Stimulated activated CD8-positive, alpha-beta memory T cell treated with anti-CD3 and anti-CD28 coated beads, Interleukin-7, amount 100 ng/mL, for 48 hours (primary cell): ENCODE measurements at regions not wholly inside any gene's neighbourhood (a gene's known extent, or its start where the extent isn't known, plus 50 kb on each side); places are given as distances from the start of the nearest gene placed in this dataset.
A peak's percentile ranks its signal among the peaks of the same experiment; 100 is the strongest.
"Not testable (repeated sequence)": the region's sequence is repeated elsewhere in the genome, so short reads cannot be mapped to it uniquely, and the experiment has no call there.

ENCODE experiments used
- DNase-seq, 2 donors: peaks; one replicate each; pipeline ENCODE4 v3.0.0-alpha.2; 2020; ENCODE audit warnings: low read depth in 1 of 2; ENCODE audit errors: extremely low read depth in 1 of 2

DNA sequence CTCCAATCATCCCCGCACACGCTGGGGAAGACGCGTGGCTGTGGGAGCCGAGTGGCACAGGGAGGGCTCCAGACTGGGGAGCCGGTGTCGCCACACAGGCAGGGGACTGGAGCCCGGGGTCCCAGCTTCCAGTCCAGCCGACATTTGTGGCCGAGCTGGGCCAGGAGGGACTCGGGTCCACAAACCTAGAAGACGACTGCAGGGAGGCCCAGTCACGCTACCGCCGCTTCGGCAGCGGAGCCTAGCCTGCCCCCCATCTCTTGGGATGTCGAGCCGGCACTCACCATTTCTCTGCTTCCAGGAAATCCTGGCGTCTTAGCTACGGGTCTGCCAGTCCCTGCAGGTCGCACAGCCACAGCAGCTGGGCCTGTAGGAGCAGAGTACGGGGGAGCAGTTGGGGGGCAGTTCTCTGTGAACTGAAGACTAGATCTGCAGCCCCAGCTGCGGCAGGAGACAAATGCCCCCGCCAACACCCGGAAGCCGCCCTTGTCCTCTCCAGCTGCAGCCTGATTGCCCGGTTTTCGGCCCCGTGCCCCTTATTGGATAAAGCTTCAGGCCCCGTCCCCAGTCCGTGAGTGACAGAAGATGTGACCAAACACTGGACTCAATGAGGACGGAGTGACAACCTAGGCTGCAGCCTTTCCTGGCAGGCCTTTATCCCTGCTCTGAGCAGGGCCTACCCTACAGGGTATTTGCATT, 270.7 kb downstream of the ZNF33B start:
- DNase-seq, result peak; percentile 2 to 3

DNA sequence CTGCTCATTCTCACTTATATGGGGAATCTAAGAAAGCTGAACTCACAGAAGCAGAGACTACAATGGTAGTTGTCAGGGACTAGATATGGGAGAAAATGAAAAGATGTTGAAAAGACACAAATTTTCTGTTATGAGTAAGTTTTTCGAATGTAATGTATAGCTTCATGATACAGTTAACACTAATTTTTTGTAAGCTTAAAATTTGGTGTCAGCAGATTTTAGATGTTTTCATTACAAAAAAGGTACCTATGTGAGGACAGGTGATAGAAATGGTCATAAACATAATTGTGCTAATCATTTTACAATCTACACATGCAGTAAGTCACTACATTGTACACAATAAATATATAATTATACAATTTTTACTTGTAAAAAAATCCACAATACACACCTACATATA, 286.6 kb downstream of the ZNF33B start:
- DNase-seq, result no peak

DNA sequence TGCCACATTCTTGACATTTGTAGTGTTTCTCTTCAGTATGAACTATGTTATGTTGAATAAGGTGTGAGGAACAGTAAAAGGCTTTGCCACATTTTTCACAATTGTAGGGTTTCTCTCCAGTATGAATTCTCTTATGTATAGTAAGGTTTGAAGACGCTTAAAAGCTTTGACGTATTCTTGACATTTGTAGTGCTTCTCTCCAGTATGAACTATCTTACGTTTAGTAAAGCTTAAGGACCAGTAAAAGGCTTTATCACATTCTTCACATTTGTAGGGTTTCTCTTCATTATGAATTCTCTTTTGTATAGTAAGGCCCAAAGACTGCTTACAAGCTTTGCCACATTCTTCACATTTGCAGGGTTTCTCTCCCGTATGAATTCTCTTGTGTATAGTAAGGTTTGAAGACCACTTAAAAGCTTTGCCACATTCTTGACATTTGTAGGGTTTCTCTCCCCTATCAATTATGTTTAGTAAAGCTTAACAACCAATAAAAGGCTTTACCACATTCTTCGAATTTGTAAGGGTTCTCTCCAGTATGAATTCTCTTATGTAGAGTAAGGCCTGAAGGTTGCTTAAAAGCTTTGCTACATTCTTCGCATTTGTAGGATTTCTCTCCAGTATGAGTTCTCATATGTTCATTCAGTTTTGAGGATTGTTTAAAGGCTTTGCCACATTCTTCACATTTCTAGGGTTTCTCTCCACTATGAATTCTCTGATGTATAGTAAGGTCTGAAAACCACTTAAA, 301.6 kb downstream of the ZNF33B start:
- DNase-seq, result not testable (repeated sequence)

DNA sequence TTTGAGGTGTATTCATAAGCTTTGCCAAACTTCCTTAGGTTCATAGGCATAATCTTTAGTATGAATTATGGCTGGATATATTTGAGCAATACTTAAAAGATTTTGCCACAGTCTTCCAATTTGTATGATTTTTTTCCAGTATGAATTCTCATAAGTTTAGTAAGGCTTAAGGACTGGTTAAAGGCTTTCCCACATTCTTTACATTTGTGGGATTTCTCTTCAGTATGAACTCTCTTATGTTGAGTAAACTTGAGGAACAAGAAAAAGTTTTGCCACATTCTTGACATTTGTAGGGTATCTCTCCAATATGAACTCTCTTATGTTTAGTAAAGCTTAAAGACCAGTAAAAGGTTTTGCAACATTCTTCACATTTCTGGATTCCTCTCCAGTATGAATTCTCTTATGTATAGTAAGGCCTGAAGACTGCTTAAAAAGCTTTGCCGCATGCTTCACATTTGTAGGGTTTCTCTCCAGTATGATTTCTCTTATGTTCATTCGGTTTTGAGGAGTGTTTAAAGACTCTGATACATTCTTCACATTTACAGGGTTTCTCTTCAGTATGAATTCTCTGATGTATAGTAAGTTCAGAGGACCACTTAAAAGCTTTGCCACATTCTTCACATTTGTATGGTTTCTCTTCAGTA, 302.6 kb downstream of the ZNF33B start:
- not testable (repeated sequence) for DNase-seq

DNA sequence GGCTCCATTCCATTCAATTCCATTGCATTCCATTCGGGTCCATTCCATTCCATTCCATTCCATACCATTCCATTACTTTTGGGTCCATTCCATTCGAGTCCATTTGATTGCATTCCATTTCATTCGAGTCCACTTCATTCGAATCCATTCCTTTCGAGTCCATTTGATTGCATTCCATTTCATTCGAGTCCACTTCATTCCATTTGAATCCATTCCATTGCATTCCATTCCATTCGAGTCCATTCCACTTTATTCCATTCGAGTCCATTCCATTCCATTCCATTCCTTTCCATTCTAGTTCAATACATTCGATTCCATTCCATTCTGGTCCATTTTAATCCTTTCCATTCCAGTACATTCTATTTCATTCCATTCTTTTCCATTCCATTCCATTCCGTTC, 334.0 kb downstream of the ZNF33B start:
- DNase-seq, result no peak

DNA sequence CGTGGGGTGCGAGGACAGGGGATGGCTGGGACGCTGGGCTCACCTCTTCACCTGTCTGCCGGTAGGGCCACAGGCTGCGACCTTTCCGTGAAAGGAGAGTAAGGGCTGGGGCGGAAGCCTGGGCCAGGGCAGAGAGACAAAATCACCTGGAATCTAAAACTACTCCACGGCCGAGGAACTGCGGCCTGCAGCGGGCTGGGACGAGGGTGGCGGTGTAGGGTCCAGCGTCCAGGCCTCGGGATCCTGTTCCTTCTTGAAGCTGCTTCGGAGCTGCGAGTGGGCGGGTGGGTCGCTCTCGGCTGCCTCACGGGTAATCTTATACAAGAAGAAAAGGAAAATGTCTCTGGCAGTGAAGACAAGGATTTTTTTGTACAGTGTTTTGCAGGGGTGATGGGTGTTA, 356.5 kb downstream of the ZNF33B start:
- DNase-seq, result not testable (repeated sequence)

DNA sequence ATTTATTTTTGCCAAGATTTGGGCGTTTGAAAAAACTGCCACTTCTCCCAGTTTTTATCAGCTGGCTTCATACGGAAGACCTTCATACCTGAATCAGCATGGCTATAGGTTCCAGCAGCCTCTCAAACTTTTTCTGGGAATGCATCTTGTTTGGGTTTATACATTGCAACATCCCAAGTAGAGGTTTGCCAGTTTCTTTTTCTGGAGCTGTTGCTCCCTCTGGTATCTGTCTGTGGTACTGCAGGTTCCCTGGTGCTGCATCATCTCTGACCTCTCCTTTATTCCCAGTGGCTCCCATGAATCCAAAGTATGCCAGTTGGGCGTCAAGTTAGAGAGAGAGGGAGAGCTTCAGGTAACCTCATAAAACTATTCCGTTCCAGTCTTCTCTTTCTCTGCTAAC, 368.6 kb downstream of the ZNF33B start:
- not testable (repeated sequence) for DNase-seq

DNA sequence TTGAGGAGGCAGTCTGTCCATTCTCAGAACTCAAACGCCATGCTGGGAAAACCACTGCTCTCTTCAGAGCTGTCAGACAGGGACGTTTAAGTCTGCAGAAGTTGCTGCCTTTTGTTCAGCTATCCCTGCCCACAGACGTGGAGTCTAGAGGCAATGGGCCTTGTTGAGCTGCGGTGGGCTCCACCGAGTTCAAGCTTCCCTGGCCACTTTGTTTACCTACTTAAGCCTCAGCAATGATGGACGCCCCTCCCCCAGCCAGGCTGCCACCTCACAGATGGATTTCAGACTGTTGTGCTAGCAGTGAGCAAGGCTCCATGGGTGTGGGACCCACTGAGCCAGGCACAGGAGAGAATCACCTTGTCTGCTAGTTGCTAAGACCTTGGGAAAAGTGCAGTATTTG, 375.1 kb downstream of the ZNF33B start:
- not testable (repeated sequence) for DNase-seq

DNA sequence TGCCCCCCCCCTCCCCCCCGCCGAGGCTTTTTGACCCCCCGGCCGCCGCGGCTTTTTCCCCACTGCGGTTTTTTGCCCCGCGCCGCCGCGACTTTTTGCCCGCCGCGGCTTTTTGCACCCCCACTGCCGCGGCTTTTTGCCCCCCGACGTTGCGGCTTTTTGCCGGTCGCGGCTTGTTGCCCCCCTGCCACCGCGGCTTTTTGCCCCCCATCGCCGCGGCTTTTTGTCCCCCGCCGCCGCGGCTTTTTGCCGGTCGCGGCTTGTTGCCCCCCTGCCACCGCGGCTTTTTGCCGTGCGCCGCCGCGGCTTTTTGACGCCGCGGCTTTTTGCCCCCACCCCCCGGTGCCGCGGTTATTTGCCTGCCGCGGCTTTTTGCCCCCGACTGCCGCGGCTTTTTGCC, 395.4 kb downstream of the ZNF33B start:
- not testable (repeated sequence) for DNase-seq

DNA sequence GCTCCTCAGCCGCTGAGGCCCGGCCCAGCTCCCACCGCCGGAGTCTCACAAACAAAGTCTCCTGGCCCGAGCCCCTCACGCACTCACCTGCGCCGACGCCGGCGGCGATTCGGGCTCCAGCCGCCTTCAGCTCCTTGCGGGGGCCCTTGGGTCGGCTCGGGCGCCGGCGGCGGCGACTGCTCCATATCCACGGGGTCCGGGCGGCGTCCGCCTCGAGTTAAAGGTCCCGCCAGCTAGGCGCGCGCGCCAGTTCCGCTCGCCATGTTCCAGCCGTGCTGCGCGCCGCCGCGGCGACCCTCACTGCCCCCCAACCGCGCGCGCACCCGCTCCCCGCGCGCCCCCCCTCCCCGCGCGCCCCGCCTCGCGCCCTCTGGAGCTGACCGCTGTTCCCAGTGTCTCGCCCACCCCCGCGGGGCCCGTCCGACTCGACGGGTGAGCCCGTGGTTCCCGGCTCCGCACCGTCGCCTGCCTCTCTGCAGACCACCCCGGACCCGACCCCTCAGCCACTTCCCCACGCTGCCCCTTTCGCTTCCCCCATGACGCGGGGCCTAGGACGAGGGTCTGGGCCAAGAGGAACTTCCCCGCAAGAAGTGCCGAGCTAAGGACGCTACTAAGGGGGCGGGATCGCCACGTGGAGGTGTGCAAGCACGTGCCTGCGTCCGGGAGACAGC, 396.1 kb downstream of the ZNF33B start:
- DNase-seq, result no peak

DNA sequence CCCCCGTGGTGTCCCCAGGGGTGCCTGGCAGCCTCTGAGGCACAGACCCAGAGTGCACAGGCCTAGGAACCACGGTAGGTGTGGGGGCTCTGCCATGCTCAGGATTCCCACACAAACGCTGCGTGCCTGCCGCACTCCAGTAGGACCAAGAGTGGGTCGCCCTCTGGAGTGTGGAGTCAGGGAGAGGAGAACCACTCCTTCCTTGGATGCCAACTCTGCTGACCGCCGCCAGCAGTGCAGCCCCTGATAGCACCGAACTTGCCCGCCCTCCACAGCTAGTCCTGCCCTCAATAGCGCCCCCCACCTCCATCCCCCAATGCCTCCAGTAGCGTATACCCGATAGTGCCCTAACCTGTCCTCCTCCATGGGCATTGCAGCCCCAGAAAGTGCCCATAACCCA, 402.0 kb downstream of the ZNF33B start:
- DNase-seq, result not testable (repeated sequence)

DNA sequence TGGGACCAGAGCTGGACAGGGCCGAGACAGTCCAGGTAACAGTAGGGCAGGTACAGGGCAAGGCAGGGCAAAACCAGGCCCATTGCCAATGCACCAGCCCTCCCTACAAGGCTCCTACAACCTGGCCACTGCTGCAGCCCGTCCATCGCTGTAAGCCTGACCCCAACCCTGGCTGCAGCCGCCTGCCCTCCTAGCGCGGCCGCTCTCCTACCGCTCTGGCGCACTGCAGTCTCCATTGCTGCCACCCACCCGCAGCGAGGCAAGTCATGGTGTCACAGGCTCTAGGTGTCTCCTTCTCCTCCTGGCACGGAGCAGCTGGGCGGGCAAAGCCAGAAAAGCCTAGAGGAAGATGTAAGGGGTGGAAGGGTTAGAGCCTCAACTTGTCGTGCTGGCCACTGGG, 402.6 kb downstream of the ZNF33B start:
- DNase-seq, result not testable (repeated sequence)

DNA sequence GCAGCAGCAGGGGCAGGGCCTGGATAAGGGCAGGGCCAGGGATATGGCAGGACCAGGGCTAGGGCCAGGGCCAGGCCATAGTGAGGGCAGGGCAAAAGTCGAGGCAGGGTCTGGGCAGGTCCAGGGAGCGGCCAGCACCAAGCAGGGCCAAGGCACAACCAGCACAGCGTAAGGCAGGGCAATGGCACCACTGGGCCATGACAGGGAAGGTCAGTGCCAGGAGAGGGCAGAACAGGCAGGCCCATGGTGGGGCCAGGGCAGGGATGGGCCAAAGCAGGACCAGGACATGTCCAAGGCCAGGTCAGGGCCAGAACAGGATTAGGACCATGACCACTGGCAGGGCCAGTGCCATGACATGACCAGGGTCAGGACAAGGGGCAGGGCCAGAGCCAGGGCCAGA, 403.1 kb downstream of the ZNF33B start:
- DNase-seq, result not testable (repeated sequence)

DNA sequence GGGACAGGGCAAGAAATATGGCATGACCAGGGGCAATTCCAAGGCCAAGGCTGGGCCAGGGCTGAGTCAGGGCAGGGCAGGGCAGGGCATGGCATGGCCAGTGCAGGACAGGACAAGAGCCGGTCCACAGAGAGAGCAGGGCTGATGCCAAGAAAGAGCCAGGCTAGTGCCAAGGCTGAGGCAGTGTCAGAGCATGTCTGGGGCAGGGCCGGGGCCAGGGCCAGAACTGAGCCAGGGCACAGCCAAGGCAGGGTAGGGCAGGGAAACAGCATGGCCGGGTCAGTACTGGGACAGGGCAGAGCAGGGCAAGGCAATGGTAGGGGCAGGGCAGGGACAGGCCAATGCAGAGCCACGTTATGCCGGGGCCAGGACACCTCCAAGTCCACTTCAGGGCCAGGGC, 403.9 kb downstream of the ZNF33B start:
- not testable (repeated sequence) for DNase-seq

DNA sequence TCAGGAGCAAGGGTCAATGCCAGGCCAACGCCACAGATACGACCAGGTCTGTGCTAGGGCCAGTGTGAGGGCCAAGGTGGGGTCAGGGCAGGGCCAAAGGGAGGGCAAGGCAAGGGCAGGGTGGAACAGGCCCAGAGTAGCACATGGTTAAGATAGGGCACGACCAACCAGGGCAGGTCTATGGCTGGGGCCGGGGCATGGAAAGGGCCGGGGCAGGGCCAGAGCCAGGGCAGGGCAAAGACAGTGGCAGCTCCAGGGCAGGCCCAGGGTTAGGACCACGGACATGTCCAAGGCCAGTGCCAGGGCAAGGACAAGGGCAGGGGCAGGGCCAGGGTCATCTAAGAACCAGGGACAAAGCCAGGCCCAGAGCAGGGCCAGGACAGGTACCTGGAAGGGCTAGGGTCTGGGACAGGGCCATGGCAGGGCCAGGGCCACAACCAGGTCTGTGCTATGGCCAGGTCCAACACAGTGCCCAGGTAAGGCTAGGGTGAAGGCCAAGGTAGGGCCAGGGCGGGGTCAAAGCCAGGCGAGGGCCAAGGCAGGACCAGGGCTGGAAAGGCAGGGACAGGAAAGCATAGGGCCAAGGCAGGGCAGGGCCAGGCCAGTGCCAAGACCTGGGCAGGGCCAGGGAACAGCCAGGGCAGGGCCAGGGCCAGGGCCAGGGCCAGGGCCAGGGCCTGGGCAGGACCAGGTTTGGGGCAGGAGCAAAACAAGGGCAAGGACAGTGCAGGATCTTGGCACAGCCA, 404.7 kb downstream of the ZNF33B start:
- not testable (repeated sequence) for DNase-seq

DNA sequence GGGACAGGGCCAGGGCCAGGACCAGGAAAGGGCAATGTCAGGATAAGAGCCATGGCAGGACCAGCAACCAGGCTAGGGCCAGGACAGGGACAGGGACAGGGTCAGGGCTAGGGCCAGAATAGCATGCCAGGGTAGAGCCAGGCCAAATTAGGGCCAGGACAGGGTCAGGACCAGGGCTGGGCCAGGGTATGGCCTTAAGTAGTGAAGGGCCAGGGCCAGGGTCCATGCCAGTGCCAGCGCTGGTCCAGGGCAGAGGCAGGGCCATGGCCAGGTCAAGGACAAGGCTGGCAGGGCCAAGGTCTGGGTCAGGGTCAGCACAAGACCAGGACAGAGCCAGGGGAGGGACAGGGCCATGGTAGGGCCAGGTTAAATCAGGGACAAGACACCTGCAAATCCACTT, 405.4 kb downstream of the ZNF33B start:
- DNase-seq, result not testable (repeated sequence)

DNA sequence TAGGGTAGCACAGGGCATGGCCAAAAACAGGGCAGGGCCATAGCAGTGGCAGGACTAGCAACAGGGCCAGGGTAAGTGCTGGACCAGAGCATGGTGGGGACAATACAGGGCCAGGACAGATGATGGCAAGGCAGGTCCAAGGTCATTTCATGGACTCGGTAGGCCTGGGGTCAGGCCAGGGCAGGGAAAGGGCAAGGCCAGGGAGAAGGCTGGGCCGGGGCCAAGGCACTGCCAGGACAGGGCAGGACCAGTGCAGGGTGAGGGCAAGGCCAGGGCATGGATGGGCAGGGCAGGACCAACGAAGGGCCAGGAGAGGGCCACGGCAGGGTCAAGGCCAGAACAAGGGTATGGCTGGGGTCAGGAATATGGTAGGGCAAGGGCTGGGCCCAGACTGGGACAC, 407.6 kb downstream of the ZNF33B start:
- DNase-seq, result not testable (repeated sequence)

DNA sequence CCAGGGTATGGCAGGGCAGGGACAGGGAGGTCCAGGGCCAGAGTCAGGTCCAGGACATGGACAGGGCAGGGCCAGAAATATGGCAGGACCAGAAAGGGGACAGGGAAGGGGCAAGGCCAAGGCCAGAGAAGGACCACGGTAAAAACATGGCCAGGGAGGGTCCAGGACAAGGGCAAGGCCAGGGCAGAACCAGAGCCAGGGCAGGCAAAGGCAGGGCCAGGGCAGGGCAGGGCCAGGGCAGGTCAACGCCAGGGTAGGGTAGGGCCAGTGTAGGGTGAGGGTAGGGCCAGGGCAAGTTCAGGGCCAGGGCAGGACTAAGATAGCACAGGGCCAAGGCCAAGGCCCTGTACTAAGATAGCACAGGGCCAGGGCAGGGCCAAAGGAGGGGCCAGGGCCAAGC, 408.3 kb downstream of the ZNF33B start:
- DNase-seq, result not testable (repeated sequence)

DNA sequence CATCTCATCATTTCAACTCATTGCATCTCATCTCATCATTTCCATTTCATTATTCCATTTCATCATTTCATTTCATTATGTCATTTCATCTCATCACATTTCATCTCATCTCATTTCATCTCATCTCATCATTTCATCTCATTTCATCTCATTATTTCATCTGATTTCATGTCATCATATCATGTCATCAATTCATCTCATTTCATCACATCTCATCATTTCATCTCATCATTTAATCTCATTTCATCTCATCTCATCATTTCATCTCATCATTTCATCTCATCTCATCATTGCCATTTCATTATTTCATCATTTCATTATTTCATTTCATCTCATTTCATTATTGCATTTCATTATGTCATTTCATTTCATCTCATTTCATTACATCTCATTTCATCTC, 410.5 kb downstream of the ZNF33B start:
- DNase-seq, result not testable (repeated sequence)

DNA sequence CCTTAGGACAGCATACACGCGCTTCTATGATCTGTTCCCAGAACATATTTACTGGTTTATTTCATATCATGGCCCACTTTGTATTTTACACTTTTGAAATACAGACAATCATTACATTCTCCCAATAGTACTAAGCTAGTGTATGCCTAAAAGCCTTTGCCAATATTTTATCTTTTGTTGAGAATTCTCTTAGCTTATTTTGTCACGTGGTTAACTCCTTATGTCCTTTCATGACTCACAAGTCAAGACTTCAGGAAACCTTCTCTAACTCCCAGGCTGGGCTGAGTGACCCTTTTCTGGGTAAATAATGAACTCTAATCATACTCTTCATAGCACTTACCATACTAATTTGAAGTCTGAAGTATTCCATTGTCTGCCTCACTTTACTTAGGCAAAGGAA, 444.8 kb downstream of the ZNF33B start:
- DNase-seq, result not testable (repeated sequence)

DNA sequence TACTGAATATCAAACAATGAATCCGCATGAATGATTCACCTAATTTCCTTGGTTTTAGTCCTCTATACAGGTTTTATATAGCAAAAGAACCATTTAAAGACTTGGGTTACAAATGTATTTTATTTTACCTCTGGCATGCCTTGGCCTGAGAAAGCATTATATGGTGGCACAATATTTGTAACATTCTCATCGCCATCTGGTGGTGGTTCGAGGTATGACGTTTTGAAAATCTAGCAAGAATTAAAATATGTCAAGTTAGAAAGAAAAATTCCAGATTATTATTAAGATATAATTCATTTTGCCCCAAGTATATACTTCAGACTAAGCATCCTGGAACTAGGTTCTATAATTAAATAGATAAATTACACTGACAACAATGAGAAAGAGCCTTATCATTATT, 445.9 kb downstream of the ZNF33B start:
- DNase-seq, result not testable (repeated sequence)
